Muscle layer of duodenum (tissue), 2 donors: ENCODE measurements at regions not wholly inside any gene's neighbourhood (a gene's known extent, or its start where the extent isn't known, plus 50 kb on each side); places are given as distances from the start of the nearest gene placed in this dataset.
A peak's percentile ranks its signal among the peaks of the same experiment; 100 is the strongest.

Experiments
- H3K27ac ChIP-seq: one replicate; pipeline ENCODE4 v1.7.0; 2013; ENCODE audit warnings: mild to moderate bottlenecking, low read length
- H3K27me3 ChIP-seq: one replicate; pipeline ENCODE4 v1.7.0; 2013; ENCODE audit warnings: low read depth, mild to moderate bottlenecking, control low read depth, low read length
- H3K36me3 ChIP-seq, 2 donors: one replicate each; pipeline ENCODE4 v1.7.0; 2013; ENCODE audit warnings: low read length in 2 of 2, control low read depth in 1 of 2, mild to moderate bottlenecking in 1 of 2; ENCODE audit not compliant: insufficient read depth in 2 of 2, control insufficient read depth in 1 of 2
- H3K4me1 ChIP-seq, 2 donors: one replicate each; pipeline ENCODE4 v1.7.0; 2013; ENCODE audit warnings: low read length in 2 of 2, mild to moderate bottlenecking in 2 of 2, control low read depth in 1 of 2, moderate library complexity in 1 of 2; ENCODE audit not compliant: insufficient read depth in 2 of 2, control insufficient read depth in 1 of 2
- H3K4me3 ChIP-seq, 2 donors: one replicate each; pipeline ENCODE4 v1.7.0; 2013; ENCODE audit warnings: low read length in 2 of 2, low read depth in 1 of 2, mild to moderate bottlenecking in 1 of 2
- H3K9me3 ChIP-seq, 2 donors: one replicate each; pipeline ENCODE4 v1.7.0; 2013; ENCODE audit warnings: low read length in 2 of 2, control low read depth in 1 of 2, mild to moderate bottlenecking in 1 of 2; ENCODE audit not compliant: control insufficient read depth in 1 of 2
- donor health status: healthy.

- H3K36me3 ChIP-seq = no peaks in the 10 kb centered on the region
- H3K27ac ChIP-seq = no peak overlapping the region
- peaks cover 4 to 26% of the 10 kb centered on the region in 2 donors for H3K4me1 ChIP-seq
- no peaks in the 10 kb centered on the region for H3K27me3 ChIP-seq
- no peaks in the 10 kb centered on the region for H3K9me3 ChIP-seq
- H3K4me3 ChIP-seq = no peak overlapping the region
Measured at GRCh38 chr5:61623401-61624069, 291.5 kb downstream of the ZSWIM6 start.

- no peak overlapping the region for H3K27ac ChIP-seq
- no peaks in the 10 kb centered on the region for H3K9me3 ChIP-seq
- no peaks in the 10 kb centered on the region for H3K36me3 ChIP-seq
- H3K4me3 ChIP-seq = peak overlapping the region in 1 of 2 donors; percentile 74
- H3K4me1 ChIP-seq = peaks cover 4 to 26% of the 10 kb centered on the region in 2 donors
- H3K27me3 ChIP-seq = no peaks in the 10 kb centered on the region
Measured at GRCh38 chr5:61624553-61625136, 292.6 kb downstream of the ZSWIM6 start.

- Histone ChIP-seq H3K27ac (peak overlapping the region; percentile 29), H3K36me3 (no peaks in the 10 kb centered on the region), H3K9me3 (no peaks in the 10 kb centered on the region), H3K4me3 (peak overlapping the region; percentile 62 to 74), H3K4me1 (peaks cover 4 to 26% of the 10 kb centered on the region in 2 donors), H3K27me3 (no peaks in the 10 kb centered on the region)
Measured at GRCh38 chr5:61625137-61625561, 293.1 kb downstream of the ZSWIM6 start.

GRCh38 chr5:61625681-61626621 lies 293.9 kb downstream of the ZSWIM6 start:
- H3K27ac ChIP-seq = peak overlapping the region; percentile 29
- no peaks in the 10 kb centered on the region for H3K9me3 ChIP-seq
- H3K36me3 ChIP-seq = no peaks in the 10 kb centered on the region
- H3K27me3 ChIP-seq = no peaks in the 10 kb centered on the region
- peak overlapping the region; percentile 62 to 74 for H3K4me3 ChIP-seq
- peaks cover under 1 to 24% of the 10 kb centered on the region in 2 donors for H3K4me1 ChIP-seq

- Histone ChIP-seq H3K4me3 (peak overlapping the region; percentile 62 to 74), H3K27ac (no peak overlapping the region), H3K4me1 (peaks cover 0 to 24% of the 10 kb centered on the region in 2 donors), H3K27me3 (no peaks in the 10 kb centered on the region), H3K36me3 (no peaks in the 10 kb centered on the region), H3K9me3 (no peaks in the 10 kb centered on the region)
Measured at GRCh38 chr5:61626639-61627282, 294.7 kb downstream of the ZSWIM6 start.

GRCh38 chr5:61627531-61627930 lies 295.5 kb downstream of the ZSWIM6 start:
- Histone ChIP-seq H3K27me3 (no peaks in the 10 kb centered on the region), H3K36me3 (no peaks in the 10 kb centered on the region), H3K4me3 (no peak overlapping the region), H3K9me3 (no peaks in the 10 kb centered on the region), H3K4me1 (peaks cover 0 to 28% of the 10 kb centered on the region in 2 donors), H3K27ac (no peak overlapping the region)

GRCh38 chr5:61630908-61631307 lies 298.9 kb downstream of the ZSWIM6 start:
- peak overlapping the region; percentile 3 to 28 for H3K4me3 ChIP-seq
- H3K27ac ChIP-seq = peak overlapping the region; percentile 52
- H3K36me3 ChIP-seq = no peaks in the 10 kb centered on the region
- no peaks in the 10 kb centered on the region for H3K9me3 ChIP-seq
- H3K27me3 ChIP-seq = no peaks in the 10 kb centered on the region
- peaks cover 0 to 16% of the 10 kb centered on the region in 2 donors for H3K4me1 ChIP-seq

- Histone ChIP-seq H3K36me3 (no peaks in the 10 kb centered on the region), H3K27me3 (no peaks in the 10 kb centered on the region), H3K4me1 (peaks cover 0 to 10% of the 10 kb centered on the region in 2 donors), H3K27ac (peak overlapping the region; percentile 52), H3K4me3 (peak overlapping the region; percentile 3 to 28), H3K9me3 (no peaks in the 10 kb centered on the region)
Measured at GRCh38 chr5:61631438-61631941, 299.4 kb downstream of the ZSWIM6 start.

- Histone ChIP-seq H3K36me3 (no peaks in the 10 kb centered on the region), H3K27me3 (no peaks in the 10 kb centered on the region), H3K27ac (peak overlapping the region; percentile 52), H3K4me1 (peaks cover 0 to 10% of the 10 kb centered on the region in 2 donors), H3K9me3 (no peaks in the 10 kb centered on the region), H3K4me3 (peak overlapping the region; percentile 3 to 28)
Measured at GRCh38 chr5:61632064-61632463, 300.0 kb downstream of the ZSWIM6 start.

GRCh38 chr5:61635271-61635670 lies 303.2 kb downstream of the ZSWIM6 start:
- Histone ChIP-seq H3K4me1 (peaks cover 0 to 10% of the 10 kb centered on the region in 2 donors), H3K9me3 (no peaks in the 10 kb centered on the region), H3K27ac (no peak overlapping the region), H3K27me3 (no peaks in the 10 kb centered on the region), H3K4me3 (no peak overlapping the region), H3K36me3 (no peaks in the 10 kb centered on the region)
